Loucy (cell line): ENCODE measurements at regions not wholly inside any gene's neighbourhood (a gene's known extent, or its start where the extent isn't known, plus 50 kb on each side); places are given as distances from the start of the nearest gene placed in this dataset.

ENCODE experiments used
- H2AFZ ChIP-seq: fragments of 200-600 bp; sonication (generic); 2 replicates; pipeline ENCODE4 v1.6.0; 2016; ENCODE audit warnings: antibody characterized with exemption, mild to moderate bottlenecking, low read length, moderate library complexity
- H3F3A ChIP-seq: fragments of 200-600 bp; 2 replicates; pipeline ENCODE4 v1.6.0; 2016; ENCODE audit warnings: antibody characterized with exemption, low read depth, mild to moderate bottlenecking
- H3K27me3 ChIP-seq: fragments of 200-600 bp; sonication (generic); 2 replicates; pipeline ENCODE4 v1.6.1; 2014; ENCODE audit warnings: low read length, mild to moderate bottlenecking; ENCODE audit not compliant: insufficient read depth, poor library complexity, severe bottlenecking
- H3K36me3 ChIP-seq: fragments of 200-600 bp; sonication (generic); 2 replicates; pipeline ENCODE4 v1.6.1; 2016; ENCODE audit warnings: low read length; ENCODE audit not compliant: insufficient read depth
- H3K4me1 ChIP-seq: fragments of 200-600 bp; sonication (generic); 2 replicates; pipeline ENCODE4 v1.5.1; 2014; ENCODE audit warnings: low read length, mild to moderate bottlenecking; ENCODE audit not compliant: insufficient read depth, poor library complexity, severe bottlenecking
- H3K4me2 ChIP-seq: fragments of 200-600 bp; sonication (generic); 2 replicates; pipeline ENCODE4 v1.6.0; 2014; ENCODE audit warnings: antibody characterized with exemption, low read length, low read depth, mild to moderate bottlenecking; ENCODE audit not compliant: poor library complexity, severe bottlenecking
- H3K4me3 ChIP-seq: fragments of 200-600 bp; sonication (generic); 2 replicates; pipeline ENCODE4 v1.5.1; 2014; ENCODE audit warnings: low read length, mild to moderate bottlenecking, mixed read lengths; ENCODE audit not compliant: poor library complexity, severe bottlenecking
- H3K79me2 ChIP-seq: fragments of 200-600 bp; sonication (generic); 2 replicates; pipeline ENCODE4 v1.6.1; 2014; ENCODE audit warnings: low read length; ENCODE audit not compliant: insufficient read depth
- H3K9ac ChIP-seq: fragments of 200-600 bp; sonication (generic); 2 replicates; pipeline ENCODE4 v1.6.0; 2014; ENCODE audit warnings: mild to moderate bottlenecking, low read depth, low read length, moderate library complexity; ENCODE audit not compliant: poor library complexity, severe bottlenecking
- H3K9me2 ChIP-seq: fragments of 200-600 bp; sonication (generic); replicated peaks from 2 replicates; pipeline ENCODE4 v1.6.1; 2016; ENCODE audit warnings: low read depth, low read length, mixed read lengths
- H3K9me3 ChIP-seq: fragments of 200-600 bp; sonication (generic); 2 replicates; pipeline ENCODE4 v1.6.1; 2014; ENCODE audit warnings: mild to moderate bottlenecking, antibody characterized with exemption, low read length, low read depth; ENCODE audit not compliant: insufficient read depth
- H4K20me1 ChIP-seq: fragments of 200-600 bp; sonication (generic); 2 replicates; pipeline ENCODE4 v1.6.0; 2014; ENCODE audit warnings: antibody characterized with exemption, low read length, mild to moderate bottlenecking; ENCODE audit not compliant: insufficient read depth, poor library complexity, severe bottlenecking
- CTCF ChIP-seq: fragments of 200-600 bp; sonication (generic); conservative IDR thresholded peaks from 2 replicates; pipeline ENCODE4 v1.5.1; 2014; ENCODE audit warnings: mild to moderate bottlenecking, antibody characterized with exemption, low read length
- EZH2phosphoT487 ChIP-seq: fragments of 200-600 bp; IDR thresholded peaks from 2 replicates; pipeline ENCODE4 v1.6.1; 2018; ENCODE audit warnings: antibody characterized with exemption, mild to moderate bottlenecking, moderate library complexity, borderline replicate concordance

- H3K4me2 ChIP-seq, result no peak overlapping the region
- TF ChIP-seq CTCF (no peak), EZH2phosphoT487 (no peak)
- H3K9me2 ChIP-seq, result no peaks in the 10 kb centered on the region
- H3K9me3 ChIP-seq, result no peaks in the 10 kb centered on the region
- H3K9ac ChIP-seq, result no peak overlapping the region
- no peak overlapping the region for H2AFZ ChIP-seq
- H3K4me1 ChIP-seq, result no peaks in the 10 kb centered on the region
- no peaks in the 10 kb centered on the region for H3K79me2 ChIP-seq
- H3K27me3 ChIP-seq, result no peaks in the 10 kb centered on the region
- H3K4me3 ChIP-seq, result no peak overlapping the region
- H4K20me1 ChIP-seq, result no peaks in the 10 kb centered on the region
- H3F3A ChIP-seq, result no peaks in the 10 kb centered on the region
- H3K36me3 ChIP-seq, result no peaks in the 10 kb centered on the region
These were observed 235.0 kb upstream of the SOX21 start for GRCh38 chr13:94947392-94947791.

- no peak overlapping the region for H3K9ac ChIP-seq
These were observed 233.7 kb upstream of the SOX21 start for GRCh38 chr13:94946039-94946438.

GRCh38 chr13:94938124-94938523 lies 225.8 kb upstream of the SOX21 start:
- no peaks in the 10 kb centered on the region for H4K20me1 ChIP-seq
- no peaks in the 10 kb centered on the region for H3K36me3 ChIP-seq
- no peak overlapping the region for H2AFZ ChIP-seq

More at GRCh38 chr13:94946039-94946438, 233.7 kb upstream of the SOX21 start:
- TF ChIP-seq CTCF (no peak), EZH2phosphoT487 (no peak)
- H3K36me3 ChIP-seq, result no peaks in the 10 kb centered on the region
- no peaks in the 10 kb centered on the region for H3K27me3 ChIP-seq
- H3K4me1 ChIP-seq, result no peaks in the 10 kb centered on the region
- no peaks in the 10 kb centered on the region for H3F3A ChIP-seq
- H4K20me1 ChIP-seq, result no peaks in the 10 kb centered on the region
- H3K4me3 ChIP-seq, result no peak overlapping the region
- H2AFZ ChIP-seq, result no peak overlapping the region
- H3K4me2 ChIP-seq, result no peak overlapping the region
- H3K9me2 ChIP-seq, result no peaks in the 10 kb centered on the region
- H3K79me2 ChIP-seq, result no peaks in the 10 kb centered on the region
- no peaks in the 10 kb centered on the region for H3K9me3 ChIP-seq

More at GRCh38 chr13:94938124-94938523, 225.8 kb upstream of the SOX21 start:
- Histone ChIP-seq H3K4me3 (no peak overlapping the region), H3F3A (no peaks in the 10 kb centered on the region), H3K27me3 (no peaks in the 10 kb centered on the region), H3K79me2 (no peaks in the 10 kb centered on the region), H3K4me2 (no peak overlapping the region), H3K4me1 (no peaks in the 10 kb centered on the region), H3K9me3 (no peaks in the 10 kb centered on the region; the same call in 1 of the 2 replicates), H3K9me2 (no peaks in the 10 kb centered on the region), H3K9ac (no peak overlapping the region)
- TF ChIP-seq EZH2phosphoT487, result no peak
- TF ChIP-seq CTCF, result no peak
